Stomach (tissue), 8 donors: ENCODE measurements at regions not wholly inside any gene's neighbourhood (a gene's known extent, or its start where the extent isn't known, plus 50 kb on each side); places are given as distances from the start of the nearest gene placed in this dataset.

Experiments used
- DNase-seq, 2 donors: peaks; one replicate each; pipeline versions ENCODE4 v3.0.0 to v3.0.0-alpha.2; 2013 to 2019
- H3K27ac ChIP-seq, 5 donors: fragments of 200-600 bp in 4 of 5; sonication (generic) in 4 of 5; one replicate each; pipeline ENCODE4 v1.5.1; 2013 to 2019; ENCODE audit warnings: mild to moderate bottlenecking in 1 of 5, moderate library complexity in 1 of 5
- H3K27me3 ChIP-seq, 3 donors: fragments of 200-600 bp; sonication (generic); one replicate each; pipeline ENCODE4 v1.5.1; 2017 to 2019; ENCODE audit warnings: mixed run types in 1 of 3
- H3K36me3 ChIP-seq, 4 donors: fragments of 200-600 bp; sonication (generic); 1 replicate in 3 of 4; 2 replicates in 1 of 4; pipeline ENCODE4 v1.5.1; 2016 to 2019
- H3K4me1 ChIP-seq, 4 donors: fragments of 200-600 bp; sonication (generic); one replicate each; pipeline ENCODE4 v1.5.1; 2016 to 2019
- H3K4me3 ChIP-seq, 4 donors: fragments of 200-600 bp; sonication (generic) in 3 of 4; one replicate each; pipeline ENCODE4 v1.5.1; 2016 to 2019; ENCODE audit warnings: mild to moderate bottlenecking in 1 of 4
- H3K9me3 ChIP-seq, 4 donors: fragments of 200-600 bp; sonication (generic); one replicate each; pipeline ENCODE4 v1.5.1; 2016 to 2019
- CTCF ChIP-seq, 7 experiments: fragments of 450-650 bp in 4 of 7; fragments of 200-600 bp in 3 of 7; sonication (generic) in 3 of 7; IDR thresholded peaks; one replicate each; pipeline ENCODE4 v1.5.1; 2016 to 2019; ENCODE audit warnings: antibody characterized with exemption in 7 of 7, control low read depth in 2 of 7, mild to moderate bottlenecking in 1 of 7
- EP300 ChIP-seq: sonication (generic); formaldehyde crosslinking; IDR thresholded peaks from one replicate; pipeline ENCODE4 v1.6.1; 2017; ENCODE audit warnings: antibody characterized with exemption
- POLR2A ChIP-seq, 4 donors: fragments of 450-650 bp; IDR thresholded peaks; one replicate each; pipeline ENCODE4 v1.6.1; 2016; ENCODE audit warnings: antibody characterized with exemption in 4 of 4, control low read depth in 2 of 4, mild to moderate bottlenecking in 1 of 4, moderate library complexity in 1 of 4
- POLR2AphosphoS5 ChIP-seq, 3 donors: sonication (generic); formaldehyde crosslinking; IDR thresholded peaks; one replicate each; pipeline ENCODE4 v1.6.1; 2016; ENCODE audit warnings: antibody characterized with exemption in 3 of 3
- WGBS, 5 donors: extraction: QIAGEN DNeasy Blood & Tissue Kit in 3 of 5; methylation state at CpG; one replicate each; pipeline versions ENCODE4 v1.1.5 to v1.1.7; 2013 to 2018; 5-methylcytosine and 5-hydroxymethylcytosine counted together
- intact Hi-C: fragments of 100-400 bp; cut with DNase I; formaldehyde crosslinking; loops from one replicate; pipeline ENCODE4 v1.15.1; 2023; ENCODE audit warnings: low total_unique reads
- donor health status: healthy with polysubstance abuse.
- donor health status: Bipolar disorder and iron deficiency.
- donor health status: healthy.

GRCh38 chr3:177721864-177722785 is 524.8 kb upstream of the TBL1XR1 start:
- TF ChIP-seq CTCF (IDR thresholded peaks at IDR 0.05) (no peak), POLR2A (IDR thresholded peaks at IDR 0.05) (no peak), POLR2AphosphoS5 (IDR thresholded peaks at IDR 0.05) (no peak), EP300 (no peak)
- Histone ChIP-seq H3K27me3 (no peaks in the 10 kb centered on the region), H3K36me3 (no peaks in the 10 kb centered on the region), H3K4me3 (no peak overlapping the region), H3K9me3 (no peaks in the 10 kb centered on the region), H3K27ac (peak overlapping the region in 1 of 5 donors; percentile 25), H3K4me1 (peaks cover 9 to 43% (median 22%) of the 10 kb centered on the region in 4 donors)
- DNase-seq, result peak in 1 of 2 donors; percentile 6
- intact Hi-C loops, result no loop called here
- WGBS, 5 donors, result 58 to 70% (median 62%) methylated on average over 3 of the region's 3 CpGs

GRCh38 chr3:177724020-177724638 is 526.8 kb upstream of the TBL1XR1 start:
- no peak overlapping the region for H3K4me3 ChIP-seq
- 9 to 29% (median 13%) methylated on average over 6 of the region's 6 CpGs for WGBS, 5 donors
- peak; percentile 80 for TF ChIP-seq EP300
- peak; percentile 51 to 81 (median 51) for TF ChIP-seq POLR2AphosphoS5 (IDR thresholded peaks at IDR 0.05)
- no peak for TF ChIP-seq CTCF (IDR thresholded peaks at IDR 0.05)
- H3K27me3 ChIP-seq, result no peaks in the 10 kb centered on the region
- no peaks in the 10 kb centered on the region for H3K36me3 ChIP-seq
- no peaks in the 10 kb centered on the region for H3K9me3 ChIP-seq
- peak overlapping the region in 4 of 5 donors; percentile 30 to 45 (median 40) for H3K27ac ChIP-seq
- H3K4me1 ChIP-seq, result peaks cover 9 to 43% (median 22%) of the 10 kb centered on the region in 4 donors
- DNase-seq, result peak; percentile 44 to 56
- intact Hi-C loops, result no loop called here

GRCh38 chr3:177725165-177725564 is 527.9 kb upstream of the TBL1XR1 start:
- intact Hi-C loops, result no loop called here
- WGBS, 5 donors, result 76 to 97% (median 91%) methylated on average over 1 of the region's 1 CpG
- TF ChIP-seq CTCF (IDR thresholded peaks at IDR 0.05) (no peak), POLR2A (IDR thresholded peaks at IDR 0.05) (no peak), POLR2AphosphoS5 (IDR thresholded peaks at IDR 0.05) (no peak), EP300 (no peak)
- Histone ChIP-seq H3K27me3 (no peaks in the 10 kb centered on the region), H3K4me3 (no peak overlapping the region), H3K4me1 (peaks cover 9 to 46% (median 26%) of the 10 kb centered on the region in 4 donors), H3K9me3 (no peaks in the 10 kb centered on the region), H3K36me3 (no peaks in the 10 kb centered on the region), H3K27ac (peak overlapping the region in 3 of 5 donors; percentile 30 to 45 (median 41))
- DNase-seq, result peak in 1 of 2 donors; percentile 12

GRCh38 chr3:177726807-177727206 is 529.5 kb upstream of the TBL1XR1 start:
- peaks cover 8 to 44% (median 24%) of the 10 kb centered on the region in 4 donors for H3K4me1 ChIP-seq
- no peak for DNase-seq
- no peaks in the 10 kb centered on the region for H3K9me3 ChIP-seq
- H3K4me3 ChIP-seq, result no peak overlapping the region
- H3K27me3 ChIP-seq, result no peaks in the 10 kb centered on the region
- H3K27ac ChIP-seq, result no peak overlapping the region
- 91 to 99% (median 92%) methylated on average over 3 of the region's 3 CpGs for WGBS, 5 donors
- no peaks in the 10 kb centered on the region for H3K36me3 ChIP-seq
- TF ChIP-seq POLR2AphosphoS5 (IDR thresholded peaks at IDR 0.05) (no peak), POLR2A (IDR thresholded peaks at IDR 0.05) (no peak), EP300 (no peak)
- intact Hi-C loops, result no loop called here
